ENCODE measurements at regions not wholly inside any gene's neighbourhood (a gene's known extent, or its start where the extent isn't known, plus 50 kb on each side); places are given as distances from the start of the nearest gene placed in this dataset.

DNA sequence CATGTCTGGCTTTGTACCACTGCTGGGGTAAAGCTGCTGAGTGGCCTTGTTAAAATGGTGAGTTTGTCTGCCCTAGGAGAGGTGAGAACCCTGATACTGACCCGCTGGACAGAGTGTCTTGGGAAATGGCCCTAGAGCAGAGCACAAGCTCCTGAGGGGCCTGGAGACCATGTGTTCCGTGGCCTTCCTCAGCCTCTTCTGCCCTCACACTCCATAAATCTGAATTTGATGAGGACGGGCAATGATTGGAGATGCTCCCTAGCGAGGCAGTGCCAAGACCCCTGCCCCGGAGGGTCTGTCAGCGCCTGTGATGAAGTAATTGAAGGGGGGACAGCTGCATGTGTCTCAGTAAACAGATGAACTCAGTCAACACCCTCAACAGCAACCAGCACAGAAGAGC is 54.1 kb downstream of the KCNA5 start (continued):
- TF ChIP-seq MEF2B (IDR thresholded peaks at IDR 0.05; ENCODE audit: partially characterized antibody, poor library complexity, severe bottlenecking): no peak

DNA sequence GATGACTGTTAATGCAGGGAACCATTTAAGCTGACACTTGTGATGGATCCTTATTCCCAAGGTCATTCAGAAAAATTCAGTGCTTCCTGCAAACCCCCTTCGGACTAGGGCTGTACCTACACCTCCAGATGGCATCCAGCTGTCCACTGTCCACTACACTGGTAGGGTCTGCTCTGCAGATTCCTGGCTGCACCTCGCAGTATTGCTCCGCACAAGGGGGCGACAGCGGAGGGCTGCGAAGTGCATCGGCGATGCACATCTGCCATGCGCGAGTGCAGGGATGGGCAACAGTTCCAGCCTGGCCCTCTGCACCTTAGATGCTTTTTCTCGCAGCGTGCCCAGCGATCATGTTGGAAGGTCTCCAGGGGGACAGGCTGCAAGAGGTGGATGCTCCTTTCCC is 55.5 kb downstream of the KCNA5 start:
- ATAC-seq (no peak), FAIRE-seq (no peak), DNase-seq (ENCODE audit: low read depth, low spot score) (no peak)
- TF ChIP-seq, protein P1, sequence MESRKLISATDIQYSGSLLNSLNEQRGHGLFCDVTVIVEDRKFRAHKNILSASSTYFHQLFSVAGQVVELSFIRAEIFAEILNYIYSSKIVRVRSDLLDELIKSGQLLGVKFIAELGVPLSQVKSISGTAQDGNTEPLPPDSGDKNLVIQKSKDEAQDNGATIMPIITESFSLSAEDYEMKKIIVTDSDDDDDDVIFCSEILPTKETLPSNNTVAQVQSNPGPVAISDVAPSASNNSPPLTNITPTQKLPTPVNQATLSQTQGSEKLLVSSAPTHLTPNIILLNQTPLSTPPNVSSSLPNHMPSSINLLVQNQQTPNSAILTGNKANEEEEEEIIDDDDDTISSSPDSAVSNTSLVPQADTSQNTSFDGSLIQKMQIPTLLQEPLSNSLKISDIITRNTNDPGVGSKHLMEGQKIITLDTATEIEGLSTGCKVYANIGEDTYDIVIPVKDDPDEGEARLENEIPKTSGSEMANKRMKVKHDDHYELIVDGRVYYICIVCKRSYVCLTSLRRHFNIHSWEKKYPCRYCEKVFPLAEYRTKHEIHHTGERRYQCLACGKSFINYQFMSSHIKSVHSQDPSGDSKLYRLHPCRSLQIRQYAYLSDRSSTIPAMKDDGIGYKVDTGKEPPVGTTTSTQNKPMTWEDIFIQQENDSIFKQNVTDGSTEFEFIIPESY (IDR thresholded peaks at IDR 0.05): no peak
- TF ChIP-seq SMAD5 (IDR thresholded peaks at IDR 0.05; ENCODE audit: low read depth) (no peak), RAD21 (IDR thresholded peaks at IDR 0.05; ENCODE audit: insufficient read depth, low read depth, low read length) (no peak), BHLHE40 (IDR thresholded peaks at IDR 0.05; ENCODE audit: borderline replicate concordance in 1 of 2, low read depth in 2 of 2, low read length in 1 of 2) (no peak), EP300 (IDR thresholded peaks at IDR 0.05; ENCODE audit: borderline replicate concordance in 1 of 2, control insufficient read depth in 1 of 2, low read depth in 2 of 2, low read length in 2 of 2) (no peak), NBN (IDR thresholded peaks at IDR 0.05) (no peak)
- no peaks in the 10 kb centered on the region for H3K79me2 ChIP-seq (ENCODE audit: control insufficient read depth, insufficient read depth, low read length)
- no peak overlapping the region for H2AFZ ChIP-seq (ENCODE audit: control insufficient read depth, low read depth, low read length)
- intact Hi-C loops (cut with micrococcal nuclease; ENCODE audit: unreplicated experiment): no loop called here
- H3K27me3 ChIP-seq (replicated peaks in 1 of 2; ENCODE audit: control insufficient read depth in 2 of 2, insufficient read depth in 2 of 2, low read length in 1 of 2): no peaks in the 10 kb centered on the region; a peak in 1 of 4 replicates
- ChIA-PET POLR2A (no interaction called here), CTCF (no interaction called here), SMC1A (ENCODE audit: uncharacterized antibody, unreplicated experiment) (no interaction called here), RAD21 (ENCODE audit: unreplicated experiment) (no interaction called here)
- no peaks in the 10 kb centered on the region for H3K36me3 ChIP-seq (ENCODE audit: control insufficient read depth in 2 of 2, insufficient read depth in 2 of 2, low read length in 1 of 2)
- H3K4me2 ChIP-seq (ENCODE audit: control insufficient read depth, insufficient read depth): no peak overlapping the region
- H3K27ac ChIP-seq (ENCODE audit: control insufficient read depth, insufficient read depth): no peak overlapping the region
- no peak overlapping the region for H3K9ac ChIP-seq (ENCODE audit: control insufficient read depth, insufficient read depth, low read length)
- H3K9me3 ChIP-seq (replicated peaks; ENCODE audit: control insufficient read depth, insufficient read depth, low read length): no peaks in the 10 kb centered on the region
- H4K20me1 ChIP-seq (ENCODE audit: control insufficient read depth, insufficient read depth): no peaks in the 10 kb centered on the region
- no peaks in the 10 kb centered on the region for H3K4me1 ChIP-seq (ENCODE audit: control insufficient read depth, insufficient read depth, low read length)
- WGBS (ENCODE audit: insufficient coverage, insufficient replicate concordance, low lambda C conversion rate, missing lambda C conversion rate): 71% methylated on average over 13 of the region's 13 CpGs
- H3K4me3 ChIP-seq: no peak overlapping the region
- no TSS peak for BruUV-seq (replicated peaks)
- in situ Hi-C loops (cut with MboI): no loop called here

All from GM12878 (cell line).